ENCODE measurements at regions not wholly inside any gene's neighbourhood (a gene's known extent, or its start where the extent isn't known, plus 50 kb on each side); places are given as distances from the start of the nearest gene placed in this dataset.

DNA sequence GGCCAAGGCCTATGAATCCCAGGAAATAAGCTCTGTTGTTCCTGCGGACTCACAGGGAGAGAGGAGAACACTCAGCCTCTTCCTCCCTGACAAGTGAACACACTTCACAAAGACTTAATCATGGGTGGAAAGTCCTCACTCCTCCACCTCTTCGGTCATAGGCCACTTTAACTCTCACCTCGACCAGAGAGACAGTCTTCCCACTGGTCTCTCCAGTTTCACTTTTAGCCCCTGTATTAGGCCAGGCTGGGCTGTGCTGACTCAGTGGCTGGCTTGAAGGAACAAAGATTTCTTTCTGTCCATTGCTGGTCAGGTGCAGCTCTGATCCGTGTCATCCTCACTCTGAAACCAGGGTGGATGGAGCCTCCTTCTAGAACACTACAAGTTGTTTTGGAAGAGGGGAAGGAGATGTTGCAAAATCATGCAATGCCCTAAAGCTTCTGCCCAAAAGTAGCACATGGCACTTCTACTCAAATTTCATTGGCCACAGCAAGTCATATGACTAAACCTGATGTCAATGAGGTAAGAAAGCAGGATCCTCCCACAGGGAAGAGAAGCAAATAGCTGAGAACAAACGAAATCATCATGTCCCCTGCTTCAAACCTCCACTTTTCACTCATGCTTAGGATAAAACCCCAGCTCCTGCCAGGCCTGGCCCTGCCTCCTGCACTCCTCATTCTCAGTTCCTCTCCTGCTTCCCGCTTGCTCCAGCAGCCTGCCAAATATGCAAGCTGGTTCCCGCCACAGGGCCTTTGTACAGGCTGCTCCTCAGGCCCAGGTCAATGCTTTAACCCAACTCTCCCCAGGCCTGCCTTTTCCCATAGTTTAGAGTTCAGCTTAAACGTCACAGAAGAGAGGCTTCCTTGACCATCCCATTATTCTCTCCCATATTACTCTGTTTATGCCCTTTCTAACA lies 150.5 kb upstream of the RUNX3 start:
- H3K4me3 ChIP-seq (ENCODE audit: low read length) = no peak overlapping the region
- no peak for DNase-seq (ENCODE audit: low read depth)
- TF ChIP-seq, protein P1, sequence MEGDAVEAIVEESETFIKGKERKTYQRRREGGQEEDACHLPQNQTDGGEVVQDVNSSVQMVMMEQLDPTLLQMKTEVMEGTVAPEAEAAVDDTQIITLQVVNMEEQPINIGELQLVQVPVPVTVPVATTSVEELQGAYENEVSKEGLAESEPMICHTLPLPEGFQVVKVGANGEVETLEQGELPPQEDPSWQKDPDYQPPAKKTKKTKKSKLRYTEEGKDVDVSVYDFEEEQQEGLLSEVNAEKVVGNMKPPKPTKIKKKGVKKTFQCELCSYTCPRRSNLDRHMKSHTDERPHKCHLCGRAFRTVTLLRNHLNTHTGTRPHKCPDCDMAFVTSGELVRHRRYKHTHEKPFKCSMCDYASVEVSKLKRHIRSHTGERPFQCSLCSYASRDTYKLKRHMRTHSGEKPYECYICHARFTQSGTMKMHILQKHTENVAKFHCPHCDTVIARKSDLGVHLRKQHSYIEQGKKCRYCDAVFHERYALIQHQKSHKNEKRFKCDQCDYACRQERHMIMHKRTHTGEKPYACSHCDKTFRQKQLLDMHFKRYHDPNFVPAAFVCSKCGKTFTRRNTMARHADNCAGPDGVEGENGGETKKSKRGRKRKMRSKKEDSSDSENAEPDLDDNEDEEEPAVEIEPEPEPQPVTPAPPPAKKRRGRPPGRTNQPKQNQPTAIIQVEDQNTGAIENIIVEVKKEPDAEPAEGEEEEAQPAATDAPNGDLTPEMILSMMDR (IDR thresholded peaks at IDR 0.05; ENCODE audit: insufficient read depth, low read depth, low read length, missing control alignments) = no peak

DNA sequence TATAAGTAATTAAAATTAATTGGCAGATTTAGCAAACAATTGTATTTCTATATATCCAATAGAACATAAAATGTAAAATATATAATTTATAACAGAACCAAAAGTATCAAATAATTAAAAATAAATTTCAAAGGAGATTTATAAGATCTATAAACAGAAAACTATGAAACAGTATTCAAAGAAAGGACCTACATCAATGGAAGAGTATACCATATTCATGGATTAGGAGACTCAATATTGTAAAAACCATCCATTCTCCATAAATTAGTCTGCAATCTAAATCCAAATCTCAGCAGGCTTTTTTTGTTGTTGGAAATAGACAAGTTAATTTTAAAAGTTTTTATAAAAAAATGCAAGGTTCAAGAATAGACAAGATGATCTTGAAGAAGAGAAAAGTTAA lies 149.0 kb upstream of the RUNX3 start:
- DNase-seq (ENCODE audit: low read depth) = no peak
- H3K4me3 ChIP-seq (ENCODE audit: low read length) = no peak overlapping the region
- TF ChIP-seq, protein P1 (IDR thresholded peaks at IDR 0.05; ENCODE audit: insufficient read depth, low read depth, low read length, missing control alignments) = no peak

DNA sequence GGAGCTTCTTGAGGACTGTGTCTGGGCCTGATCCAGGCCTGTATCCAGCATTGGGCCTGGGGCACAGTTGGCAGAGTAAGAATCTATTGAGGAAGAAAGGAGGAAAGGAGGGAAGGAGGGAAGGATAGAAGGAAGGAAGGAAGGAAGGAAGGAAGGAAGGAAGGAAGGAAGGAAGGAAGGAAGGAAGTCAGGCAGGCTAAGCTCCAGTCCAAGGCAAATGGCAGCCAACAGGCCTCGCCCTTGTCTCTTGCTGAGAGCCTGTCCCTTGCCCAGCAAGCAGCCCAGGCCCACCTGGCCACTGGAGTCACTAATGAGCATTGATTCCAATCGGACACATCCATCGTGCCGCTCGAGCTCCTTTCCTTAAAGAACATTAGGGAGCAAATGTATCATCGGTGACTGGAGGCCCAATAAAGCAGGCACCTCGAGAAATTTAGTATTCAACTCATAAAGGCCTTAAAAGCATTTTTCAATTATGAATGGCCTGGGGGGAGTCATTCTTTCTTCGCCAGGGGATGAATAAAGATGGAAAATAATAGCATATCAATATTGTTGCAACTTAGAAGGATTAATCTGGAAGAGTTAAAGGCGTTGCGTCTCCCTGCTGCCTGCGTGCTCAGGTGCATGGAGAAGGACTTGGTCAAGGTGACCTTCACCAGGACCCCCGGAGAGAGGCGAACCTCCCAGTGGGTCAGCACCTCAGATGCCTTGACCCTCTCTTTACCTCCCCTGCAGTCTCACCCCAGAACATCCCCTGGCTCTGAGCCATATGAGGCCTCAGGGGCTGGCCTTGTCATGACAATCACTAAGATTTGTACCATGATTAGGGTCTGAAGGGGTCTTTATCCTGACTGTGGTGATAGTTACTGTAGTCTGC lies 144.5 kb upstream of the RUNX3 start:
- DNase-seq (ENCODE audit: low read depth) = no peak
- H3K4me3 ChIP-seq (ENCODE audit: low read length) = no peak overlapping the region
- TF ChIP-seq, protein P1 (IDR thresholded peaks at IDR 0.05; ENCODE audit: insufficient read depth, low read depth, low read length, missing control alignments) = no peak

DNA sequence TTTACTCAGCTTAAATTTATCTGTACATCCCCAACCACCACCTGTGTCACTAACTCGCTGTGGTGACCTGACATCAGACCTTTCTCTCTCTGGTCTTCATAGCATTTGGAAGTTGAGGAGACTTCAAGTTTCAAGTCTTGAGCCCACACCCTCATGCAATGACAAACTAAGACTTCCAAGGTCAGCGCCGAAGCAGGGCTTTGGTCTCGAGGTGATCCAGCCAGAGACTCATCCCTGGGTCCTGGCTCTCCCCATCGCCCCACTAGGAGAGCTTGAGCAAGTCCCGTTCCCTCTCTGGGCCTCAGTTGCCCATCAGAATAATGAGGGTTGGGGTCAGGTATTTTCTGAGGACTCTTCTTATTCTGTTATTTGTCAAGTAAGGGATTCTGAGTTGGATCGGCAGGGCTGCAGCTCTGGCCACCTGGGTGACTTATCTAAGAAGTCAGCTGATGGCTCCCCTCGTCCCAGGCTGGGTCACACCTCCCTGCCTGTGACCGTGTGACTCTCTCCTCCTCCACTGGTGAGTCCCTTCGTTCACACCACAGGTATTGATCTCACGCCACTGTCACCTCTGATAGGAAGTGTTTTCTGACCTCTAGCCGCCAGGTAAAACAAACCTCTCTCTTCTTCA lies 143.7 kb upstream of the RUNX3 start:
- DNase-seq (ENCODE audit: low read depth) = no peak
- no peak overlapping the region for H3K4me3 ChIP-seq (ENCODE audit: low read length)
- TF ChIP-seq, protein P1 (IDR thresholded peaks at IDR 0.05; ENCODE audit: insufficient read depth, low read depth, low read length, missing control alignments) = no peak

DNA sequence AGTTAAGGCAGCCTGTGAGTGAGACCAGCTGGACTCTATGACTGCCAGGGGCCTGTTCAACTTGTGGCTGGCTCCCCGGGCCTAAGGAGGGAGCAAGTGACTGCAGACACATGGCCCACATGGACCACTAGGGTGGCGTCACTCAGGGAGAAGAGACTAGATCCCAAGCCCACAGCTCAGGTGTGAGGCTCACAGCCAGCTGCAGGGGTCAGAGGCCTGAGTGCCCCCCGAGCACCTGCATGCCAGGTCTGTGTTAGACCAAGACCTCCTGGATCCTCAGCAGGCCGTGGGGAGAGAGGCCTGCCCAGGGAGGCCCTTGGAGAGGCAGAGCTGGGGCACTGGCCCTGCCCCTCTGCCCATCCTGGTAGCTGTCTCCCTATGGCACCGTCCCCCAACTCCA lies 142.4 kb upstream of the RUNX3 start:
- DNase-seq (ENCODE audit: low read depth) = no peak
- TF ChIP-seq, protein P1 (IDR thresholded peaks at IDR 0.05; ENCODE audit: insufficient read depth, low read depth, low read length, missing control alignments) = no peak
- no peak overlapping the region for H3K4me3 ChIP-seq (ENCODE audit: low read length)

DNA sequence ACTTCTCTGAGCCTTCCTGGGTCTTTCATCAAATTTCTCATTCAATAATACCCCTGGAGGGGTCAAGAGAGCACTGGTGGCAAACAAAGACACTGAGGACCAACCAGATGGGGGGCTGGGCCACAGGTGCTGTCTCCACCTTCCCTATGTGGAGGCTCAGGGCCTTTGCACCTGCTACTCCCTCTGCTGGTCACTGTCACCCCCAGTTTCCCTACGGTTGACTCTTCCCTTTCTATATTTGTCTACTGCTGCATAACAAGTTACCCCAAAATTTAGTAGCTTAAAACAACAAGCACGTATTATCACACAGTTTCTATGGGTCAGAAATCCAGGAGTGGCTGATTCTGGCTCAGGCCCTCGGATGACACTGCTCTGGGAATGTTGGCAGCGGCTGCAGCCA lies 138.8 kb upstream of the RUNX3 start:
- no peak overlapping the region for H3K4me3 ChIP-seq (ENCODE audit: low read length)
- TF ChIP-seq, protein P1 (IDR thresholded peaks at IDR 0.05; ENCODE audit: insufficient read depth, low read depth, low read length, missing control alignments) = no peak
- no peak for DNase-seq (ENCODE audit: low read depth)
